Testis (tissue), 2 donors: ENCODE measurements at regions not wholly inside any gene's neighbourhood (a gene's known extent, or its start where the extent isn't known, plus 50 kb on each side); places are given as distances from the start of the nearest gene placed in this dataset.

ENCODE experiments used
- POLR2A ChIP-seq: fragments of 450-650 bp; IDR thresholded peaks from one replicate; pipeline ENCODE4 v1.6.1; 2017; ENCODE audit warnings: antibody characterized with exemption, mild to moderate bottlenecking, moderate library complexity
- TF ChIP-seq, protein P1 (sequence below), 3 experiments: fragments of 450-650 bp in 2 of 3; fragments of 200-600 bp in 1 of 3; sonication (generic) in 1 of 3; IDR thresholded peaks; one replicate each; pipeline ENCODE4 v1.5.1; 2016 to 2019; ENCODE audit warnings: antibody characterized with exemption in 3 of 3, mild to moderate bottlenecking in 2 of 3, moderate library complexity in 1 of 3

DNA sequence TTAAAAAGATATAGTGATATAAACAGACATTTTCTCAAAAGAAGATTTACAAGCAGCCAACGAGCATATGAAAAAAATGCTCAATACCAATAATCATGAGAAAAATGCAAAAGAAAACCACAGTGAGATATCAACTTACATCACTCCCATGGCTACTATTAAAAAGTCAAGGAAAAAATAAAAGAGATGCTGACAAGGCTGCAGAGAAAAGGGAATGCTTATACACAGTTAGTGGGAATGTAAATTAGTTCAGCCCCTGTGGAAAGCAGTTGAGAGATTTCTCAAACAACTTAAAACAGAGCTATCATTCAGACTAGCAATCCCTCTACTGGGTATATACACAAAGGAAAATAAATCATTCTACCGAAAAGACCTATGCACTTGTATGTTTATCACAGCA is 97.1 kb upstream of the CARD18 start:
- TF ChIP-seq, protein P1, sequence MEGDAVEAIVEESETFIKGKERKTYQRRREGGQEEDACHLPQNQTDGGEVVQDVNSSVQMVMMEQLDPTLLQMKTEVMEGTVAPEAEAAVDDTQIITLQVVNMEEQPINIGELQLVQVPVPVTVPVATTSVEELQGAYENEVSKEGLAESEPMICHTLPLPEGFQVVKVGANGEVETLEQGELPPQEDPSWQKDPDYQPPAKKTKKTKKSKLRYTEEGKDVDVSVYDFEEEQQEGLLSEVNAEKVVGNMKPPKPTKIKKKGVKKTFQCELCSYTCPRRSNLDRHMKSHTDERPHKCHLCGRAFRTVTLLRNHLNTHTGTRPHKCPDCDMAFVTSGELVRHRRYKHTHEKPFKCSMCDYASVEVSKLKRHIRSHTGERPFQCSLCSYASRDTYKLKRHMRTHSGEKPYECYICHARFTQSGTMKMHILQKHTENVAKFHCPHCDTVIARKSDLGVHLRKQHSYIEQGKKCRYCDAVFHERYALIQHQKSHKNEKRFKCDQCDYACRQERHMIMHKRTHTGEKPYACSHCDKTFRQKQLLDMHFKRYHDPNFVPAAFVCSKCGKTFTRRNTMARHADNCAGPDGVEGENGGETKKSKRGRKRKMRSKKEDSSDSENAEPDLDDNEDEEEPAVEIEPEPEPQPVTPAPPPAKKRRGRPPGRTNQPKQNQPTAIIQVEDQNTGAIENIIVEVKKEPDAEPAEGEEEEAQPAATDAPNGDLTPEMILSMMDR (IDR thresholded peaks at IDR 0.05) = no peak
- TF ChIP-seq POLR2A = no peak
